Adrenal gland (tissue), 9 donors: ENCODE measurements at regions not wholly inside any gene's neighbourhood (a gene's known extent, or its start where the extent isn't known, plus 50 kb on each side); places are given as distances from the start of the nearest gene placed in this dataset.
"Not testable (repeated sequence)": the region's sequence is repeated elsewhere in the genome, so short reads cannot be mapped to it uniquely, and the experiment has no call there.

ENCODE experiments used
- DNase-seq, 7 donors: peaks; one replicate each; pipeline ENCODE4 v3.0.0-alpha.2; 2019 to 2020
- H3K27ac ChIP-seq, 5 donors: fragments of 200-600 bp; sonication (generic) in 4 of 5; 1 replicate in 3 of 5; 2 replicates in 2 of 5; pipeline versions ENCODE4 v1.5.1 to v1.8.0; 2016 to 2020; ENCODE audit warnings: mild to moderate bottlenecking in 1 of 5
- H3K27me3 ChIP-seq: fragments of 200-600 bp; 2 replicates; pipeline ENCODE4 v1.8.0; 2021
- H3K36me3 ChIP-seq, 2 donors: fragments of 200-600 bp; replicated peaks in 1 of 2; 1 replicate in 1 of 2; 2 replicates in 1 of 2; pipeline versions ENCODE4 v1.5.1 to v1.8.0; 2018 to 2022
- H3K4me1 ChIP-seq, 2 donors: fragments of 200-600 bp; replicated peaks in 1 of 2; 1 replicate in 1 of 2; 2 replicates in 1 of 2; pipeline versions ENCODE4 v1.5.1 to v1.8.0; 2018 to 2021
- H3K4me3 ChIP-seq, 4 donors: fragments of 200-600 bp; sonication (generic) in 3 of 4; one replicate each; pipeline ENCODE4 v1.5.1; 2016 to 2018
- H3K9me3 ChIP-seq, 3 donors: fragments of 200-600 bp; sonication (generic) in 1 of 3; replicated peaks in 1 of 3; 1 replicate in 2 of 3; 2 replicates in 1 of 3; pipeline versions ENCODE4 v1.5.1 to v1.8.0; 2016 to 2021
- CTCF ChIP-seq, 6 experiments: fragments of 450-650 bp in 4 of 6; fragments of 200-600 bp in 2 of 6; sonication (generic) in 1 of 6; IDR thresholded peaks; 1 replicate in 5 of 6; 2 replicates in 1 of 6; pipeline versions ENCODE4 v1.5.1 to v1.8.0; 2016 to 2021; ENCODE audit warnings: antibody characterized with exemption in 6 of 6, mild to moderate bottlenecking in 2 of 6, moderate library complexity in 1 of 6
- POLR2A ChIP-seq, 2 donors: fragments of 450-650 bp; IDR thresholded peaks; one replicate each; pipeline ENCODE4 v1.6.1; 2017; ENCODE audit warnings: antibody characterized with exemption in 2 of 2, mild to moderate bottlenecking in 2 of 2, moderate library complexity in 1 of 2
- WGBS, 4 donors: extraction: QIAGEN DNeasy Blood & Tissue Kit in 2 of 4; methylation state at CpG; one replicate each; pipeline versions ENCODE4 v1.1.5 to v1.1.7; 2013 to 2017; 5-methylcytosine and 5-hydroxymethylcytosine counted together
- intact Hi-C, 2 donors: fragments of 100-400 bp; cut with DNase I; formaldehyde crosslinking; loops; one replicate each; pipeline versions ENCODE4 v1.14.1 to v1.15.0; 2022 to 2023
- donor health status: healthy with polysubstance abuse.
- donor health status: Bipolar disorder and iron deficiency.
- donor health status: DM: yes; HTN: yes; CAD: no.
- donor health status: DM: no; HTN: no; CAD: no.
- donor health status: DM: no; HTN: no; CAD: no.

GRCh38 chr3:89013536-89013935 is 93.9 kb upstream of the EPHA3 start:
- no peak for TF ChIP-seq POLR2A (IDR thresholded peaks at IDR 0.05)
- no peak for TF ChIP-seq CTCF (IDR thresholded peaks at IDR 0.05)
- Histone ChIP-seq H3K36me3 (no peaks in the 10 kb centered on the region), H3K4me1 (no peaks in the 10 kb centered on the region), H3K4me3 (no peak overlapping the region), H3K27ac (no peak overlapping the region), H3K27me3 (no peaks in the 10 kb centered on the region), H3K9me3 (no peaks in the 10 kb centered on the region)
- 58 to 69% (median 66%) methylated on average over 3 of the region's 3 CpGs for WGBS, 4 donors
- DNase-seq, result no peak
- intact Hi-C loops, result no loop called here

GRCh38 chr3:89017531-89017930 is 89.9 kb upstream of the EPHA3 start:
- no peaks in the 10 kb centered on the region for H3K36me3 ChIP-seq
- no peaks in the 10 kb centered on the region for H3K4me1 ChIP-seq
- DNase-seq, result no peak
- intact Hi-C loops, result no loop called here
- H3K9me3 ChIP-seq, result no peaks in the 10 kb centered on the region
- H3K27ac ChIP-seq, result no peak overlapping the region
- H3K27me3 ChIP-seq, result no peaks in the 10 kb centered on the region
- TF ChIP-seq POLR2A (IDR thresholded peaks at IDR 0.05) (no peak), CTCF (IDR thresholded peaks at IDR 0.05) (no peak)
- WGBS, 4 donors, result 63 to 84% (median 79%) methylated on average over 1 of the region's 1 CpG
- no peak overlapping the region for H3K4me3 ChIP-seq

- WGBS, 4 donors, result 61 to 85% (median 68%) methylated on average over 4 of the region's 4 CpGs
- Histone ChIP-seq H3K36me3 (no peaks in the 10 kb centered on the region), H3K27ac (no peak overlapping the region), H3K9me3 (no peaks in the 10 kb centered on the region), H3K4me1 (no peaks in the 10 kb centered on the region), H3K27me3 (no peaks in the 10 kb centered on the region), H3K4me3 (no peak overlapping the region)
- DNase-seq, result no peak
- no peak for TF ChIP-seq POLR2A (IDR thresholded peaks at IDR 0.05)
- TF ChIP-seq CTCF (IDR thresholded peaks at IDR 0.05), result no peak
- intact Hi-C loops, result no loop called here
Observed at GRCh38 chr3:89025185-89025584, 82.2 kb upstream of the EPHA3 start.

- H3K27me3 ChIP-seq, result no peaks in the 10 kb centered on the region
- H3K4me3 ChIP-seq, result no peak overlapping the region
- no peak for DNase-seq
- intact Hi-C loops, result no loop called here
- H3K9me3 ChIP-seq, result no peaks in the 10 kb centered on the region
- TF ChIP-seq CTCF (IDR thresholded peaks at IDR 0.05) (no peak), POLR2A (IDR thresholded peaks at IDR 0.05) (no peak)
- WGBS, 4 donors, result 18 to 52% (median 28%) methylated on average over 1 of the region's 1 CpG
- no peaks in the 10 kb centered on the region for H3K4me1 ChIP-seq
- no peaks in the 10 kb centered on the region for H3K36me3 ChIP-seq
- H3K27ac ChIP-seq, result no peak overlapping the region
Observed at GRCh38 chr3:89032346-89033013, 74.9 kb upstream of the EPHA3 start.

GRCh38 chr3:89034723-89035122 is 72.7 kb upstream of the EPHA3 start:
- H3K36me3 ChIP-seq, intact Hi-C loops, H3K27ac ChIP-seq, H3K4me3 ChIP-seq, H3K4me1 ChIP-seq, H3K9me3 ChIP-seq, DNase-seq, H3K27me3 ChIP-seq: not testable (repeated sequence)
- 66 to 80% (median 75%) methylated on average over 2 to 6 of the region's 6 CpGs for WGBS, 4 donors
